Astrocyte of the spinal cord (primary cell): ENCODE measurements at regions not wholly inside any gene's neighbourhood (a gene's known extent, or its start where the extent isn't known, plus 50 kb on each side); places are given as distances from the start of the nearest gene placed in this dataset.

Experiments used
- DNase-seq: peaks from one replicate; pipeline ENCODE4 v3.0.0; 2011; ENCODE audit warnings: low read depth, low spot score
- H3K4me3 ChIP-seq: 2 replicates; pipeline ENCODE4 v1.5.1; 2011; ENCODE audit warnings: low read depth, mild to moderate bottlenecking, low read length, moderate library complexity
- CTCF ChIP-seq: IDR thresholded peaks from 2 replicates; pipeline ENCODE4 v1.5.1; 2012; ENCODE audit warnings: low read depth, mild to moderate bottlenecking, low read length, inconsistent platforms
- in situ Hi-C: cut with HindIII; loops from 2 replicates; pipeline ENCODE4 v1.10.0; 2017; ENCODE audit warnings: low sequenced_read_pairs

- DNase-seq, result no peak
- in situ Hi-C loops, result no loop called here
- H3K4me3 ChIP-seq, result no peak overlapping the region
- TF ChIP-seq CTCF, result no peak
These were observed 85.8 kb upstream of the WSCD2 start for GRCh38 chr12:108043286-108043685.

- no peak for DNase-seq
- in situ Hi-C loops, result no loop called here
- TF ChIP-seq CTCF, result no peak
These were observed 85.1 kb upstream of the WSCD2 start for GRCh38 chr12:108043750-108044533.

GRCh38 chr12:108046135-108046534 is 83.0 kb upstream of the WSCD2 start:
- no peak for TF ChIP-seq CTCF
- no peak for DNase-seq
- in situ Hi-C loops, result no loop called here
- H3K4me3 ChIP-seq, result no peak overlapping the region

More at GRCh38 chr12:108043750-108044533, 85.1 kb upstream of the WSCD2 start:
- no peak overlapping the region for H3K4me3 ChIP-seq

- no peak for TF ChIP-seq CTCF
- in situ Hi-C loops, result no loop called here
- no peak for DNase-seq
- no peak overlapping the region for H3K4me3 ChIP-seq
These were observed 82.4 kb upstream of the WSCD2 start for GRCh38 chr12:108046650-108047049.

GRCh38 chr12:108047071-108047550 is 82.0 kb upstream of the WSCD2 start:
- no peak overlapping the region for H3K4me3 ChIP-seq
- TF ChIP-seq CTCF, result no peak
- no peak for DNase-seq
- in situ Hi-C loops, result no loop called here

GRCh38 chr12:108048686-108049085 is 80.4 kb upstream of the WSCD2 start:
- no peak for DNase-seq
- in situ Hi-C loops, result no loop called here
- TF ChIP-seq CTCF, result no peak
- no peak overlapping the region for H3K4me3 ChIP-seq
